Stimulated activated CD8-positive, alpha-beta memory T cell treated with anti-CD3 and anti-CD28 coated beads, Interleukin-7, amount 100 ng/mL, for 4 hours (primary cell): ENCODE measurements at regions not wholly inside any gene's neighbourhood (a gene's known extent, or its start where the extent isn't known, plus 50 kb on each side); places are given as distances from the start of the nearest gene placed in this dataset.
"Not testable (repeated sequence)": the region's sequence is repeated elsewhere in the genome, so short reads cannot be mapped to it uniquely, and the experiment has no call there.

ENCODE experiments used
- DNase-seq, 2 donors: peaks; one replicate each; pipeline ENCODE4 v3.0.0-alpha.2; 2020; ENCODE audit warnings: low read depth in 2 of 2

- no peak for DNase-seq
Observed at GRCh38 chr1:70671006-70671405, 259.9 kb downstream of the CTH start.

DNA sequence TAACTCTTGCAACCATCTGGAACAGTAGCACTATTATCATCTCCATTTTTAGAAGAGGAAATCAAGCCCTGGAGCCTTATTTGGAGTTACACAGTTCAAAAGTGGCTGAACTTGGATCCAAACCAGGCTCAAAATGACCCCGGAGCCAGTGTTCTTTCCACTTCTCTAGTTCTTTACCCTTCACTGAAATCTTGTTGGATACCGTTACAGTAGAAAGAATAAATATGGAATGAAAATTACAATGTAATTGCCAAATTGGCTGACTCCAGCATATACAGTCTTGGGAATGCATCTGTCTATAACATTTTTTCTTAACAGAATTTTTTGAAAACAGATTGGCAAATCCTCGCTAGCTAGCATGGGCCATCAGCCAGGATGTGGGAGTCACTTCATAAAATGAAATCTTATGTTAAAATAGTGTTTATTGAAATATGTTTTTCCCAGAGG lies 261.4 kb downstream of the CTH start:
- DNase-seq: no peak

- no peak for DNase-seq
Observed at GRCh38 chr1:70674941-70675685, 264.0 kb downstream of the CTH start.

DNA sequence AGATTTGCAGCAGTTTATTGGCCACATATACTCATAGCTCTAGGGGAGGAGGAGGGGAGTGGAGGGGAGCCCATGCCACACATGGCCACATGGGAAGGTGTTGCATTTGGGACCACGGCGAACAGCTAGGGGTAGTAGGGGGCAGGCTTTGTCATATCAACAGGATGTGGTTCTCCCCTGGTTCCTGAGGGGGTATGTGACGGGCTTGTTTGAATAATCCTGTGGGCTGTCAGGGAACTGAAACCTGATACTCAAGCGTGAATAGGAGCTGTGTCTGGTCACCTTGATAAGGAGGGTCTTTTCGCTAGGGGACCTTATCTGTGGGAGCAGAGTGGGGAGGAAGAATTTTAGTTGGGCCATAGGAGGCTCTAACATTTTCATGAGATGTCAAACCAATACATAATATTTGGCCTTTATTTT lies 264.7 kb downstream of the CTH start:
- no peak for DNase-seq

DNA sequence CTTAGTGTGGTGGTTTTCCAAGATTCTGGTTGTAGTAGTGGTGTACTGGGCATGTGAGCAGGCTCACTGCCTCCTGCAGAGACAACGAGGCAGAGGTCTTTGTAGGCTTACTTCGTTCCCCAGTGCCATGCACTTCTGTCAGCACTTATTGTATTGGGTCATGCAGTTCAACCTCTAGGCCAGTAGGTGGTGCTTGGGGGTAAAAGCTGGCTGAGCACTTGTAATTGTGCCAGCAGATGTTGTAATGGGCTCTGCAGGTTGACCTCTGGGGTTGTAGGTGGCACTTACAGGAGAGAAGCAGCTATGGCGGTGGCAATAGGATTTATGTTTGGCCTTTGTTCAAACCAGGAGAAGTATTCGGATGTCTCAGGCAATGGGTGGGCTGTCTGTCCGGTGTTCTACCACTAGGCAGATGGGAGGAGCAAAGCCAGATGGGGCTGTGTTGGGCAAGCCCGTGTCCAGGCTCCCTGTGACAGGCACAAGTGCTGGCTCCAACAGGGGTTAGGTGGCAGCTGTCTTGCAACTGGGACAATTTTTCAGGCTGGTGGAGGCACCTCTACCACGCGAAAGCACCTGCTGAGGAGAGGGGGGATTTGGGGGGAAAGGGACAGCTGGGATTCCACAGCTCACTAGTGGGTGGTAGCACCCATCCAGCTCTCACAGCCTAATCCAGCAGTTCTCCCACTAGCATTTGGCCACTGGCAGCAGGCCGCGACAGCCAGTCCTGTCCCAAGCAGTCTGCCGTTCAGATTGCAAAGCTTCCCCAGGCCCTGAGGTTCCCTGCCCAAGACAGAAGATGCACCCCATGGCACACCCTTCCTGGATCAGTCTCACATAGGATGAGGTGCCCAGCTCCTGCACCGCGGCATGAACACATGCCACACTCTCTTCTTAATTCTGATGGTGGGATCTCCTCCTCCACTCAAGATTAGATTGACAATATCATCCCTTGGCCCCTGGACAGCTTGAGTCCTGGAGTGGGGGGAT lies 274.5 kb downstream of the CTH start:
- DNase-seq: peak; percentile 0 to 12

GRCh38 chr1:70688580-70688979 lies 277.5 kb downstream of the CTH start:
- DNase-seq: no peak

- DNase-seq: no peak
Observed at GRCh38 chr1:70706381-70707037, 295.4 kb downstream of the CTH start.

DNA sequence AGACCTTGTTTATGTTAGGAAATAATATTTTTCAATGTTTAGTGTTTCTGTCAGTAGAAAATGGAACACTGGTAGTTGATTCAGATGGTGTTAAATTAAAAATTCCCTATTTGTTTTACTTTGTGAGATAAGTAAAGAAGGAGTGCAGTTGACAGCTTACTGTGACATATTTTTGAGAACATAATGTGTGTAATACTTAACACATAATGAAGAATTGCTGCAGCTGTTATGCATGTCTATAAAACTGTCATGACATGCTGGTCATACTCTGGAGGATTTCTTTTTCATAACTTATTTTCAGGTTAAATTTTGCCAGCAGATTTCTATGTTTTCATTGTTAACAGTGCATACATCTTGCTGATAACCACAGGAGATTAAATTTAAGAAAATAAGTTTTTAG lies 296.1 kb downstream of the CTH start:
- no peak for DNase-seq

GRCh38 chr1:70714149-70714548 lies 303.1 kb downstream of the CTH start:
- DNase-seq: no peak

DNA sequence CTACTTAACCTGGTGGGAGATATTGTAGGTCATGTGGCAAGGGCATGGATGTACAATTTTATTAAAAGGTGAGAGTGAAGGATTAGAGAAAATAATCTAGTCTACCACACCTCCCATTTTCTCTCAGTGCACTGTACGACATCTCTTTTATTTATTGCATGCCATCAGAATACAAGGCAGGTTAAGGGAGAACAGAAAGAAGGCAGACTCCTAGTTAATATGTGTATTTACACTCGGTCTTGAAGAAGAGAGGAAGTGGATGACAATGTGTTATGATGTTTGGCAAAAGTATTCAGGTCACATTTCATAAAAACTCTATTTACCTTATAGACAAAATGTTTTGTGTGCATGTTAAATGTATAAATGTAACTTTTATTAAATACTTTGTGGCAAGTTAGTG lies 306.1 kb downstream of the CTH start:
- no peak for DNase-seq

- DNase-seq: no peak
Observed at GRCh38 chr1:70717656-70718055, 306.6 kb downstream of the CTH start.

DNA sequence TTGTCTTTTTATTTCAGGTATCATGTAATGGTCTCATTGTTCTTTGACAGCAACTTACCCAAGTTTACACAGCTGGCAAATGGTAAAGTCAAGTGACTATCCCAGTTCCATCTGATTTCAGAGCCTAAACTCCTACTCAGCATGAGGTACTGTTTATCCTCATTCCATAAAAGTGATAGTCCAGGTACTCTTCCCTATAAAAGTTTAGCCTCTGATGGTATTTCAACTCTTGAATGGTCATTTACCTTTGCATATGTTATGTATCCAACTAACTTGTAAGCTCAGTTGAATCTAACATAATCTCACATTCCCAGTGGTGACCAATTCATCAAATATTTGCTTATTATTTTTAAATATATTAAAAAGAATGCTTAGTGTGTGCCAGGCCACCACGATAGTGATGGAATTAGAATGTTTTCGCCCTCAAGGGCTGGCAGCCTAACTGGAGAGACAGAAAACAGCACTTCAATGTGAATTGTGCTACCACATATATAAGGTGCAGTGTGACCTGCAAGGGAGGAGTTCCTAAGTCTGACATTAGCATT lies 307.1 kb downstream of the CTH start:
- DNase-seq: no peak

DNA sequence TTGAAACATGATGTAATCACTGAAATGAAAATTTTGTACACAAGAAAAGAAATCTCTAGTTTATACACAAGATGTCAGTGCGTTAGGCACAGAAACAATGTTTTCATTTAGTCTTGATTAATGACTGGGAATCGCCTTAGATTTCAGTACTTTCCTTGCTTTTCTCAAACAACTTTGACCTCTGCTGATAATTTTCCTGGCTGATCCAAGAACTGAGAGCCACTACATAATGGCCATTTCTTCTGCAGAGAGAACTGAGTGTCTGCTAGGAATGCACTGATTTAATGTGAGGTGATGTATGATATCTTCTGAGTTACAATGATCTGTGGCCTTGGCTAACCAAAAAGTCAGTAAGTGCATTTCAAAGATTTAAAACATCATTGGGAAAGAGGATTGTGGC lies 308.1 kb downstream of the CTH start:
- no peak for DNase-seq

DNA sequence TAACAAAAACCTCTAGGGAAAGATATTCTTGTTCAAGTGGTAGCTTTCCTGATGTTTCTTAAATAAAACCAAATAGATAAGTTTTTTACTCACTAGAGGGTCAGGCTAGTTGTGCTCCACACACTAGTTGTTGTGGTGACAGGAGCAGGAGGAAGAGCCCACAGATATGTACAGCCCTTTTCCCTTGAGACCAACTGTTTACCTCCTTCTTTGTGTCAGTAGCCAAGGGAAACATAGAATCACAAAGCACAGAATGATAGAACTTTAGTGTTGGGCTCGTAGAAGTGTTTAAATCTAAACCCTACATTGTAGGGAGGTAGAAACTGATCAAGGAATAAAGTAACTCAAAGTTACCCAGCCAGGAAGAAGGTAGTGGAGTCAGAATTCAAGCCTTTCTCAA lies 309.0 kb downstream of the CTH start:
- DNase-seq: no peak

DNA sequence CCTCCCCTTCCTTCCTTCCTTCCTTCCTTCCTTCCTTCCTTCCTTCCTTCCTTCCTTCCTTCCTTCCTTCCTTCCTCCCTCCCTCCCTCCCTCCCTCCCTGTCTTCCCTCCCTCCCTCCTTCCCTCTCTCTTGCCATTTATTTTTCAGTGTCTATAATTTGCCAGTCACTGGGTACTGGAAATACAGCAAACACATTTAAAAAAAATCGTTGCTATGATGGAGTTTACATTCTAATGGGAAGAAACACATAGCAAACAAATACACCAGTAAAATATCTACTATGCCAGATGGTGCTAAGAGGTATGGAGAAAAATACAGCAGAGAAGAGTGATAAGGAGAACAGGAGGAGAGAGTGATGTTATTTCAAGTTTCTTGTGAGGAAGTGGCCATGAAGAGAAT lies 309.5 kb downstream of the CTH start:
- no peak for DNase-seq

DNA sequence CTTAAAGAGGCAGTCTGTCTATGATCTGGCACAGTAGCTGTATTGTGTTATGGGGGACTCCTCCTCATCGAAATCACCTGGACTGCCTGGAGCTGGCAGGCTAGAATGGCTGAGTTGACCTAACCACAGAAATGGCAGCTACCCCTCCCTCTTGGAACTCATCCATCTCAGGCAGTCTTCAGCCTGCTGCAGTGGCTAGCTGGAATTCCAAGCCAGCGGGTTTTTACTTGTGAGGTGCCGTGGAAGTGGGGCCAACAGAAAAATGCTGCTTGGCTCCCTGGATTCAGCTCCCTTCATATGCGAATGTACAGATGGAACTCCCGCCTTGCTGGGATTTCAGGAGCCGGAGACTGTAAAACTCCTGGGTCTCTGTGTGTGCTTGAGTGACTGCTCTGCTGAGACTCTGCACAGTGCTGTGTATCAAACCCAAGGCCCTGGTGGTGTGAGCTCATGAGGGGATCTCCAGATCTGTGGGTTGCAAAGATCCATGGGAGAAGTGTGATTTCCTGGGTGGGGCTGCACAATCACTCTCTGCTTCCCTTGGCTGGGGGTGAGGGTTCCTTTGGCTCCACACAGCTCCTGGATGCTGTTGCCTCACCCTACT lies 316.9 kb downstream of the CTH start:
- DNase-seq: no peak

DNA sequence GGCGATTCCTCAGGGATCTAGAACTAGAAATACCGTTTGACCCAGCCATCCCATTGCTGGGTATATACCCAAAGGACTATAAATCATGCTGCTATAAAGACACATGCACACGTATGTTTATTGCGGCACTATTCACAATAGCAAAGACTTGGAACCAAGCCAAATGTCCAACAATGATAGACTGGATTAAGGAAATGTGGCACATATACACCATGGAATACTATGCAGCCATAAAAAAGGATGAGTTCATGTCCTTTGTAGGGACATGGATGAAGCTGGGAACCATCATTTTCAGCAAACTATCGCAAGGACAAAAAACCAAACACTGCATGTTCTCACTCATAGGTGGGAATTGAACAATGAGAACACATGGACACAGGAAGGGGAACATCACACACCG lies 311.1 kb downstream of the PTGER3 start:
- DNase-seq: not testable (repeated sequence)

- no peak for DNase-seq
Observed at GRCh38 chr1:70737125-70737524, 310.5 kb downstream of the PTGER3 start.

DNA sequence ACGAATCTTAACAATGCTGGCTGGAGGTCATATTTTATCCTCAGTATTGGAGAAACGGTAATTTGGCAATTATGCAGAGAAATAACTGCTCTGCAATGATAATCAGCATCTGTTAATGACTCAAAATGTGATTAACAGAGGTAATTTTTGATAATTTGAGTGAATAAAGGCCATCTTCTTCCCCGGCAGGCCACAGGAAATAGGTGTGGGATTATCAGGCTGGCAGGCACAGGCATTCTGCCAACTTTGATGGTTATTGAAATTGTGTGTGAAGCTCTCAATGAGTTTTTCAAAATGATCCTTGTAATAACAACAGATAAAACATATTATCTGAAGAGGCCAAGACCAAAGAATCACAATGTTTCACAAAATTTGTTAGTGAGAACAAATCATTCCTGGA lies 309.0 kb downstream of the PTGER3 start:
- DNase-seq: no peak

GRCh38 chr1:70745199-70745598 lies 302.4 kb downstream of the PTGER3 start:
- no peak for DNase-seq

- DNase-seq: not testable (repeated sequence)
Observed at GRCh38 chr1:70746062-70746461, 301.6 kb downstream of the PTGER3 start.

- not testable (repeated sequence) for DNase-seq
Observed at GRCh38 chr1:70747123-70747522, 300.5 kb downstream of the PTGER3 start.
